Esophagus muscularis mucosa (tissue), 4 donors: ENCODE measurements at regions not wholly inside any gene's neighbourhood (a gene's known extent, or its start where the extent isn't known, plus 50 kb on each side); places are given as distances from the start of the nearest gene placed in this dataset.

Source experiments
- DNase-seq: peaks from one replicate; pipeline ENCODE4 v3.0.0-alpha.2; 2017; ENCODE audit errors: extremely low spot score
- H3K27ac ChIP-seq, 4 donors: fragments of 200-600 bp; sonication (generic); replicated peaks in 1 of 4; 1 replicate in 3 of 4; 2 replicates in 1 of 4; pipeline ENCODE4 v1.5.1; 2016 to 2019; ENCODE audit warnings: mild to moderate bottlenecking in 1 of 4
- H3K27me3 ChIP-seq, 4 donors: fragments of 200-600 bp; sonication (generic); one replicate each; pipeline versions ENCODE4 v1.5.1 to v1.6.0; 2016 to 2019
- H3K36me3 ChIP-seq, 4 donors: fragments of 200-600 bp; sonication (generic); one replicate each; pipeline ENCODE4 v1.5.1; 2016 to 2019
- H3K4me1 ChIP-seq, 4 donors: fragments of 200-600 bp; sonication (generic); one replicate each; pipeline ENCODE4 v1.5.1; 2016 to 2019
- H3K4me3 ChIP-seq, 4 donors: fragments of 200-600 bp; sonication (generic); 1 replicate in 2 of 4; 2 replicates in 2 of 4; pipeline ENCODE4 v1.5.1; 2016 to 2019; ENCODE audit warnings: mild to moderate bottlenecking in 4 of 4, moderate library complexity in 1 of 4
- H3K9me3 ChIP-seq, 4 donors: fragments of 200-600 bp; sonication (generic); 1 replicate in 3 of 4; 2 replicates in 1 of 4; pipeline ENCODE4 v1.5.1; 2016 to 2019
- EP300 ChIP-seq: sonication (generic); formaldehyde crosslinking; IDR thresholded peaks from one replicate; pipeline ENCODE4 v1.6.1; 2017; ENCODE audit warnings: antibody characterized with exemption
- POLR2A ChIP-seq: fragments of 450-650 bp; IDR thresholded peaks from one replicate; pipeline ENCODE4 v1.6.1; 2017; ENCODE audit warnings: antibody characterized with exemption, moderate library complexity, mild to moderate bottlenecking, low read depth
- POLR2AphosphoS5 ChIP-seq, 2 donors: sonication (generic); formaldehyde crosslinking; IDR thresholded peaks; one replicate each; pipeline ENCODE4 v1.6.1; 2017; ENCODE audit warnings: antibody characterized with exemption in 2 of 2
- WGBS: methylation state at CpG from one replicate; pipeline ENCODE4 v1.1.5; 2018; 5-methylcytosine and 5-hydroxymethylcytosine counted together
- intact Hi-C: fragments of 100-400 bp; cut with DNase I; formaldehyde crosslinking; loops from one replicate; pipeline ENCODE4 v1.15.1; 2023
- TF ChIP-seq, protein P1 (sequence below), 3 experiments: fragments of 200-600 bp in 2 of 3; fragments of 450-650 bp in 1 of 3; sonication (generic) in 2 of 3; IDR thresholded peaks; one replicate each; pipeline ENCODE4 v1.5.1; 2017 to 2019; ENCODE audit warnings: antibody characterized with exemption in 3 of 3, mild to moderate bottlenecking in 2 of 3, moderate library complexity in 1 of 3

GRCh38 chr12:24278832-24279231 is 329.4 kb upstream of the SOX5 start:
- intact Hi-C loops, result no loop called here
- no peaks in the 10 kb centered on the region for H3K27me3 ChIP-seq
- TF ChIP-seq, protein P1, sequence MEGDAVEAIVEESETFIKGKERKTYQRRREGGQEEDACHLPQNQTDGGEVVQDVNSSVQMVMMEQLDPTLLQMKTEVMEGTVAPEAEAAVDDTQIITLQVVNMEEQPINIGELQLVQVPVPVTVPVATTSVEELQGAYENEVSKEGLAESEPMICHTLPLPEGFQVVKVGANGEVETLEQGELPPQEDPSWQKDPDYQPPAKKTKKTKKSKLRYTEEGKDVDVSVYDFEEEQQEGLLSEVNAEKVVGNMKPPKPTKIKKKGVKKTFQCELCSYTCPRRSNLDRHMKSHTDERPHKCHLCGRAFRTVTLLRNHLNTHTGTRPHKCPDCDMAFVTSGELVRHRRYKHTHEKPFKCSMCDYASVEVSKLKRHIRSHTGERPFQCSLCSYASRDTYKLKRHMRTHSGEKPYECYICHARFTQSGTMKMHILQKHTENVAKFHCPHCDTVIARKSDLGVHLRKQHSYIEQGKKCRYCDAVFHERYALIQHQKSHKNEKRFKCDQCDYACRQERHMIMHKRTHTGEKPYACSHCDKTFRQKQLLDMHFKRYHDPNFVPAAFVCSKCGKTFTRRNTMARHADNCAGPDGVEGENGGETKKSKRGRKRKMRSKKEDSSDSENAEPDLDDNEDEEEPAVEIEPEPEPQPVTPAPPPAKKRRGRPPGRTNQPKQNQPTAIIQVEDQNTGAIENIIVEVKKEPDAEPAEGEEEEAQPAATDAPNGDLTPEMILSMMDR (IDR thresholded peaks at IDR 0.05), result no peak
- no peak for TF ChIP-seq POLR2AphosphoS5 (IDR thresholded peaks at IDR 0.05)
- TF ChIP-seq POLR2A, result no peak
- no peak for TF ChIP-seq EP300
- no peak overlapping the region for H3K27ac ChIP-seq
- no peak for DNase-seq
- H3K9me3 ChIP-seq, result no peaks in the 10 kb centered on the region
- H3K4me1 ChIP-seq, result no peaks in the 10 kb centered on the region
- H3K4me3 ChIP-seq, result no peak overlapping the region
- H3K36me3 ChIP-seq, result no peaks in the 10 kb centered on the region

- TF ChIP-seq POLR2AphosphoS5 (IDR thresholded peaks at IDR 0.05), result no peak
- TF ChIP-seq EP300, result no peak
- TF ChIP-seq, protein P1 (IDR thresholded peaks at IDR 0.05), result no peak
- TF ChIP-seq POLR2A, result no peak
Measured at GRCh38 chr12:24270965-24271364, 321.5 kb upstream of the SOX5 start.

GRCh38 chr12:24270464-24270863 is 321.0 kb upstream of the SOX5 start:
- Histone ChIP-seq H3K9me3 (no peaks in the 10 kb centered on the region), H3K36me3 (no peaks in the 10 kb centered on the region), H3K27ac (no peak overlapping the region), H3K4me3 (no peak overlapping the region), H3K27me3 (no peaks in the 10 kb centered on the region), H3K4me1 (no peaks in the 10 kb centered on the region)
- no peak for DNase-seq
- WGBS, result 84% methylated on average over 1 of the region's 1 CpG
- intact Hi-C loops, result no loop called here
- no peak for TF ChIP-seq EP300
- TF ChIP-seq, protein P1 (IDR thresholded peaks at IDR 0.05), result no peak
- TF ChIP-seq POLR2AphosphoS5 (IDR thresholded peaks at IDR 0.05), result no peak

More at GRCh38 chr12:24270965-24271364, 321.5 kb upstream of the SOX5 start:
- no peak overlapping the region for H3K27ac ChIP-seq
- no peak overlapping the region for H3K4me3 ChIP-seq
- H3K36me3 ChIP-seq, result no peaks in the 10 kb centered on the region
- intact Hi-C loops, result no loop called here
- 65% methylated on average over 2 of the region's 2 CpGs for WGBS
- DNase-seq, result no peak
- H3K4me1 ChIP-seq, result no peaks in the 10 kb centered on the region
- no peaks in the 10 kb centered on the region for H3K27me3 ChIP-seq
- H3K9me3 ChIP-seq, result no peaks in the 10 kb centered on the region

DNA sequence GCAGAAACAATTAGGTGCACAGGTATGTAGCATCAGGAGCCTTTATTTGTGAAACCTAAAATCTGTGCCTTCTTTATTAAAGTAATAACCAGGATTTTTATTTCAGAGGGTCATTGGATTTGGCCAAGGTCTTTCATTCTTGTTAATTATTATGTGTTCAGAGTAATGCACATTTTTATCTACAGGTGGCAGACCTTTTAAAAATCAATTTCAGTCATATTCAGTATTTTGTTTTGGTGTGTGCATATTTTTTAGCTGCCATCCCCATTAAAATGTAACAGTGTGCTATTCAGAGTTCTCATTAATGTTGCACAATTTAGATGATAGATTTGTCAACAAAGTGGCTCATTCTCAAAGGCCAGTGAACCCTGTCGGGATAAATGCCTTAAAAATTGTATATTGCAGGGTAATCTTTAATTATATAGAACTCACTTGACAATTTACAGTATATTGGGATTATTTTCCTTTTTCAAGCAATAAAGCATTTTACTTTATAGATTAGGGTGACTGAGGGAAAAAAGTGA is 319.3 kb upstream of the SOX5 start:
- Histone ChIP-seq H3K4me1 (no peaks in the 10 kb centered on the region), H3K9me3 (no peaks in the 10 kb centered on the region), H3K36me3 (no peaks in the 10 kb centered on the region), H3K27ac (no peak overlapping the region), H3K4me3 (no peak overlapping the region), H3K27me3 (no peaks in the 10 kb centered on the region)
- DNase-seq, result no peak
- TF ChIP-seq EP300, result no peak
- TF ChIP-seq, protein P1 (IDR thresholded peaks at IDR 0.05), result peak in 1 of 3 experiments; percentile 4
- intact Hi-C loops, result no loop called here
- WGBS, result 91% methylated on average over 1 of the region's 1 CpG

- 77% methylated on average over 2 of the region's 2 CpGs for WGBS
- TF ChIP-seq, protein P1 (IDR thresholded peaks at IDR 0.05), result no peak
- no peak for TF ChIP-seq EP300
- no peak for TF ChIP-seq POLR2AphosphoS5 (IDR thresholded peaks at IDR 0.05)
- no peak for TF ChIP-seq POLR2A
- H3K4me1 ChIP-seq, result no peaks in the 10 kb centered on the region
- no peaks in the 10 kb centered on the region for H3K36me3 ChIP-seq
- H3K4me3 ChIP-seq, result no peak overlapping the region
- H3K27me3 ChIP-seq, result no peaks in the 10 kb centered on the region
- H3K9me3 ChIP-seq, result no peaks in the 10 kb centered on the region
- DNase-seq, result no peak
- intact Hi-C loops, result no loop called here
- H3K27ac ChIP-seq, result no peak overlapping the region
Measured at GRCh38 chr12:24266982-24267381, 317.5 kb upstream of the SOX5 start.
